HFFc6 (cell line): ENCODE measurements at regions not wholly inside any gene's neighbourhood (a gene's known extent, or its start where the extent isn't known, plus 50 kb on each side); places are given as distances from the start of the nearest gene placed in this dataset.

Experiments
- DNase-seq: peaks from one replicate; pipeline ENCODE4 v3.0.0-alpha.2; 2018
- H3K27ac Mint-ChIP-seq: 2 replicates; pipeline ENCODE4 v1.8.0; 2020; ENCODE audit warnings: mild to moderate bottlenecking, mixed read lengths
- H3K27me3 Mint-ChIP-seq: 2 replicates; pipeline ENCODE4 v1.8.0; 2021; ENCODE audit warnings: mild to moderate bottlenecking, moderate library complexity, mixed read lengths; ENCODE audit not compliant: insufficient read depth
- H3K36me3 Mint-ChIP-seq: 2 replicates; pipeline ENCODE4 v1.8.0; 2021; ENCODE audit warnings: low read depth, mixed read lengths
- H3K4me1 Mint-ChIP-seq: 2 replicates; pipeline ENCODE4 v1.8.0; 2020; ENCODE audit warnings: low read depth, mixed read lengths
- H3K4me3 Mint-ChIP-seq: 2 replicates; pipeline ENCODE4 v1.8.0; 2020; ENCODE audit warnings: mild to moderate bottlenecking, moderate library complexity, mixed read lengths
- H3K9me3 Mint-ChIP-seq: 2 replicates; pipeline ENCODE4 v1.8.0; 2020; ENCODE audit warnings: mild to moderate bottlenecking, mixed read lengths
- CTCF ChIP-seq: fragments of 200-600 bp; sonication (generic); IDR thresholded peaks from 2 replicates; pipeline ENCODE4 v1.5.0; 2021; ENCODE audit warnings: antibody characterized with exemption, mild to moderate bottlenecking

DNA sequence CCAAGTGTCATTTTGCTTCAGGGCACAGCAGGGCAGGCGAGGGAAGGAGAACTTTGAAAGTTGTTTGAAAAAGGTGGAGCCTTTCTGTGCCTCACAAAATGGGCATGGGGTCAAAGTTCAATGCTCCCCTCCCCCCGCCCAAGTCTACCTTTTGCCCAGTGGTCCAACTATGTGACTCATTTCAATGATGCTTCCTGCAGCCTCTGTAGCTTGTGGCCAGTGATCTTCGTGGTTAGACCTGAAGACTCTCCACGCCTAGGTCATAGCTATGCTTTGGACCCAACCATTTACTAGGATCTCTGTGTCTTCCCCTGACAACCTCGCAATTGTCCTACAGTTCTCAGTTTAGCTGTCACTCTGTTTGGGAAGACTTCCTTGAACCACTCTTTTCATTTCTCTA, 280.3 kb upstream of the GJB5 start:
- Mint-ChIP-seq H3K9me3 (peaks cover 61% of the 10 kb centered on the region), H3K4me1 (no peaks in the 10 kb centered on the region), H3K27me3 (no peaks in the 10 kb centered on the region; the same call in 1 of the 2 replicates), H3K4me3 (no peak overlapping the region), H3K27ac (no peak overlapping the region), H3K36me3 (peaks cover 5% of the 10 kb centered on the region; the same call in 1 of the 2 replicates)
- no peak for TF ChIP-seq CTCF
- no peak for DNase-seq

DNA sequence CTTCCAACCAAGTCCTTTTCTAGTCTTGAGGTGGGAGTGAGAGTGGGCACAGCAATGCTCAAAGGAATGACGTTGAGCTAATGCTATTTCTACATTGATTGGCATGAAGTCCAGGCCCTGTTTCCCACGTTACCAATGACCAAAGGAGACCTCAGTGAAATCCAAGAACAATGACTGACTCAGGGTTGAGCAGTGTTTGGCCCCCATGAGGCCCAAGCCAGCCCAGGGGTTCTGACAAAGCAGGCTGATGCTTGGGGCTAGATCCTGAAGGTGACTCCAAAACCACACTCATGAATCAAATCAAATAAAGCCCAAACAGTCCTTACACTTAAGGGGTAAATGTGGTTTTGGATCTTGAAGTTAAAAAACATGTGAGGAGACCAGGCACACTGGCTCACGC, 278.5 kb upstream of the GJB5 start:
- no peak for TF ChIP-seq CTCF

GRCh38 chr1:34477632-34478141, 277.2 kb upstream of the GJB5 start:
- peaks cover 69% of the 10 kb centered on the region for H3K9me3 Mint-ChIP-seq
- no peak for TF ChIP-seq CTCF
- no peaks in the 10 kb centered on the region for H3K4me1 Mint-ChIP-seq

More for the DNA sequence above, 278.5 kb upstream of the GJB5 start:
- peaks cover 66% of the 10 kb centered on the region for H3K9me3 Mint-ChIP-seq
- H3K27ac Mint-ChIP-seq, result no peak overlapping the region
- H3K36me3 Mint-ChIP-seq, result peaks cover 5% of the 10 kb centered on the region; the same call in 1 of the 2 replicates
- H3K4me3 Mint-ChIP-seq, result no peak overlapping the region
- no peak for DNase-seq
- no peaks in the 10 kb centered on the region for H3K4me1 Mint-ChIP-seq
- H3K27me3 Mint-ChIP-seq, result no peaks in the 10 kb centered on the region; the same call in 1 of the 2 replicates

GRCh38 chr1:34478515-34479076, 276.3 kb upstream of the GJB5 start:
- DNase-seq, result no peak

More at GRCh38 chr1:34477632-34478141, 277.2 kb upstream of the GJB5 start:
- H3K27ac Mint-ChIP-seq, result no peak overlapping the region
- H3K36me3 Mint-ChIP-seq, result peaks cover 5% of the 10 kb centered on the region; the same call in 1 of the 2 replicates
- no peak overlapping the region for H3K4me3 Mint-ChIP-seq
- H3K27me3 Mint-ChIP-seq, result peaks cover 1% of the 10 kb centered on the region; the same call in 1 of the 2 replicates
- no peak for DNase-seq

DNA sequence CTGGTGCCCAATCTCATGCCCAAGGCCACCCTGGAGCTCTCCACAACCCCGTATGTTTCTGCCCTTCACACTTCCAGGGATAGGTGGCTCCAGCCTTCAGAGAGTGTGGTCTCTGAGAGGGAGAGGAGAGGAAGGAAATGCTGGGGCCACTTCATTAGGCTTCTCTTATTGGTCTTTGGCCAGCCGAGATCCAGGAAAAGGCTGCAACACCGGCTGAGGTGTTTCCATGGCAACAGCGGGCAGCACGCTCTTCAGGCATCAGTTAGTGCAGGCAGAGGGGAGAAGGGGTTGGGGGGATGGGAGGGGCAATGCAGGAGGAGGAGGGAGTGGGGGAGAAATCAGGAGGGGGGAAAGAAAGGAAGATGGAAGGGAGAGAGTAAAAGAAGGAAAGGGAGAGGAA, 275.1 kb upstream of the GJB5 start:
- no peak for DNase-seq
- Mint-ChIP-seq H3K36me3 (peaks cover 5% of the 10 kb centered on the region; the same call in 1 of the 2 replicates), H3K9me3 (peaks cover 65% of the 10 kb centered on the region)

More at GRCh38 chr1:34478515-34479076, 276.3 kb upstream of the GJB5 start:
- Mint-ChIP-seq H3K4me1 (no peaks in the 10 kb centered on the region), H3K4me3 (no peak overlapping the region), H3K27me3 (peaks cover 1% of the 10 kb centered on the region; the same call in 1 of the 2 replicates), H3K27ac (no peak overlapping the region), H3K9me3 (peaks cover 70% of the 10 kb centered on the region), H3K36me3 (peaks cover 5% of the 10 kb centered on the region; the same call in 1 of the 2 replicates)
- TF ChIP-seq CTCF, result no peak

More for the DNA sequence above, 275.1 kb upstream of the GJB5 start:
- Mint-ChIP-seq H3K4me3 (no peak overlapping the region), H3K27ac (no peak overlapping the region), H3K4me1 (no peaks in the 10 kb centered on the region), H3K27me3 (peaks cover 1% of the 10 kb centered on the region; the same call in 1 of the 2 replicates)
- no peak for TF ChIP-seq CTCF
